H9 (cell line): ENCODE measurements at regions not wholly inside any gene's neighbourhood (a gene's known extent, or its start where the extent isn't known, plus 50 kb on each side); places are given as distances from the start of the nearest gene placed in this dataset.

Source experiments
- DNase-seq: peaks from one replicate; pipeline ENCODE4 v3.0.0-alpha.2; 2017
- H2AFZ ChIP-seq: one replicate; pipeline ENCODE4 v1.6.1; 2013; ENCODE audit warnings: mild to moderate bottlenecking, low read length, control low read depth, moderate library complexity
- H2AK5ac ChIP-seq: 2 replicates; pipeline ENCODE4 v1.6.1; 2013; ENCODE audit warnings: low read length, control low read depth, mixed read lengths; ENCODE audit not compliant: insufficient read length
- H2BK120ac ChIP-seq: one replicate; pipeline ENCODE4 v1.6.1; 2013; ENCODE audit warnings: low read depth, mild to moderate bottlenecking, low read length, control low read depth, inconsistent platforms; ENCODE audit not compliant: poor library complexity, severe bottlenecking
- H2BK12ac ChIP-seq: 2 replicates; pipeline ENCODE4 v1.6.1; 2013; ENCODE audit warnings: low read length, control low read depth, mixed read lengths, low read depth; ENCODE audit not compliant: insufficient read length
- H2BK15ac ChIP-seq: 2 replicates; pipeline ENCODE4 v1.6.1; 2013; ENCODE audit warnings: low read depth, low read length, control low read depth
- H2BK20ac ChIP-seq: one replicate; pipeline ENCODE4 v1.6.1; 2013; ENCODE audit warnings: low read depth, mild to moderate bottlenecking, low read length, control low read depth, inconsistent platforms; ENCODE audit not compliant: poor library complexity, severe bottlenecking
- H2BK5ac ChIP-seq: 2 replicates; pipeline ENCODE4 v1.6.1; 2013; ENCODE audit warnings: low read length, control low read depth, mixed read lengths; ENCODE audit not compliant: insufficient read length
- H3K14ac ChIP-seq: 2 replicates; pipeline ENCODE4 v1.6.1; 2013; ENCODE audit warnings: low read length, control low read depth; ENCODE audit not compliant: insufficient read depth
- H3K18ac ChIP-seq: 2 replicates; pipeline ENCODE4 v1.6.1; 2013; ENCODE audit warnings: low read depth, mild to moderate bottlenecking, mixed read lengths, low read length, control low read depth; ENCODE audit not compliant: insufficient read length
- H3K23ac ChIP-seq: 2 replicates; pipeline ENCODE4 v1.6.1; 2013; ENCODE audit warnings: low read length, control low read depth, mixed read lengths, low read depth; ENCODE audit not compliant: insufficient read length
- H3K23me2 ChIP-seq: 2 replicates; pipeline ENCODE4 v1.6.1; 2013; ENCODE audit warnings: low read depth, mild to moderate bottlenecking, mixed read lengths, low read length, control low read depth; ENCODE audit not compliant: insufficient read length, poor library complexity, severe bottlenecking
- H3K27ac ChIP-seq: 2 replicates; pipeline ENCODE4 v1.5.1; 2013; ENCODE audit warnings: low read length, control low read depth, mixed read lengths, low read depth; ENCODE audit not compliant: insufficient read length
- H3K27me3 ChIP-seq: 2 replicates; pipeline ENCODE4 v1.6.1; 2013; ENCODE audit warnings: low read length, control low read depth, inconsistent platforms; ENCODE audit not compliant: insufficient read depth
- H3K4ac ChIP-seq: 2 replicates; pipeline ENCODE4 v1.6.1; 2013; ENCODE audit warnings: low read depth, mild to moderate bottlenecking, control low read depth, inconsistent platforms, low read length, moderate library complexity
- H3K4me1 ChIP-seq: 2 replicates; pipeline ENCODE4 v1.6.1; 2013; ENCODE audit warnings: low read length, control low read depth, inconsistent platforms; ENCODE audit not compliant: insufficient read depth
- H3K4me2 ChIP-seq: 2 replicates; pipeline ENCODE4 v1.6.1; 2013; ENCODE audit warnings: low read length, control low read depth, mixed read lengths; ENCODE audit not compliant: insufficient read length, insufficient read depth
- H3K56ac ChIP-seq: 2 replicates; pipeline ENCODE4 v1.6.1; 2013; ENCODE audit warnings: low read depth, mild to moderate bottlenecking, mixed read lengths, low read length, control low read depth; ENCODE audit not compliant: insufficient read length
- H3K79me1 ChIP-seq: 2 replicates; pipeline ENCODE4 v1.6.1; 2013; ENCODE audit warnings: low read depth, mild to moderate bottlenecking, moderate library complexity, low read length, control low read depth, inconsistent platforms; ENCODE audit not compliant: insufficient read depth, poor library complexity, severe bottlenecking
- H3K79me2 ChIP-seq: 2 replicates; pipeline ENCODE4 v1.6.1; 2013; ENCODE audit warnings: low read length, control low read depth, inconsistent platforms; ENCODE audit not compliant: insufficient read depth
- H3K9ac ChIP-seq: 2 replicates; pipeline ENCODE4 v1.6.1; 2013; ENCODE audit warnings: low read length, control low read depth, mixed read lengths; ENCODE audit not compliant: insufficient read length; ENCODE audit errors: extremely low read depth
- H3K9me3 ChIP-seq: one replicate; pipeline ENCODE4 v1.6.1; 2013; ENCODE audit warnings: low read depth, low read length, inconsistent platforms; ENCODE audit not compliant: control insufficient read depth
- H3T11ph ChIP-seq: one replicate; pipeline ENCODE4 v1.6.1; 2013; ENCODE audit warnings: mild to moderate bottlenecking, low read length, control low read depth, inconsistent platforms
- H4K20me1 ChIP-seq: one replicate; pipeline ENCODE4 v1.6.1; 2013; ENCODE audit not compliant: control insufficient read depth, insufficient read length, insufficient read depth
- H4K5ac ChIP-seq: 2 replicates; pipeline ENCODE4 v1.6.1; 2013; ENCODE audit warnings: low read depth, mild to moderate bottlenecking, mixed read lengths, low read length, control low read depth; ENCODE audit not compliant: insufficient read length
- H4K8ac ChIP-seq: replicated peaks from 2 replicates; pipeline ENCODE4 v1.6.1; 2013; ENCODE audit warnings: low read length, control low read depth, mixed read lengths, low read depth; ENCODE audit not compliant: insufficient read length
- H4K91ac ChIP-seq: 2 replicates; pipeline ENCODE4 v1.6.1; 2013; ENCODE audit warnings: low read depth, mild to moderate bottlenecking, moderate library complexity, mixed read lengths, low read length, control low read depth; ENCODE audit not compliant: insufficient read length
- H3K27ac Mint-ChIP-seq, 3 experiments: 2 replicates in 2 of 3; 3 replicates in 1 of 3; pipeline ENCODE4 v1.8.0; 2020 to 2021; ENCODE audit warnings: mixed read lengths in 3 of 3, mild to moderate bottlenecking in 1 of 3, moderate library complexity in 1 of 3
- H3K27me3 Mint-ChIP-seq: 2 replicates; pipeline ENCODE4 v1.8.0; 2021; ENCODE audit warnings: low read depth, mild to moderate bottlenecking, moderate library complexity, mixed read lengths
- H3K36me3 Mint-ChIP-seq, 3 experiments: 2 replicates in 2 of 3; 3 replicates in 1 of 3; pipeline ENCODE4 v1.8.0; 2020 to 2021; ENCODE audit warnings: low read depth in 3 of 3, mixed read lengths in 3 of 3; ENCODE audit not compliant: insufficient read depth in 1 of 3
- H3K4me1 Mint-ChIP-seq, 2 experiments: 2 replicates each; pipeline ENCODE4 v1.8.0; 2020; ENCODE audit warnings: mixed read lengths in 2 of 2
- H3K4me3 Mint-ChIP-seq, 2 experiments: 2 replicates in 1 of 2; 3 replicates in 1 of 2; pipeline ENCODE4 v1.8.0; 2020 to 2021; ENCODE audit warnings: mild to moderate bottlenecking in 2 of 2, mixed read lengths in 2 of 2, moderate library complexity in 1 of 2
- H3K9me3 Mint-ChIP-seq, 2 experiments: 2 replicates in 1 of 2; 3 replicates in 1 of 2; pipeline ENCODE4 v1.8.0; 2020; ENCODE audit warnings: mild to moderate bottlenecking in 2 of 2, mixed read lengths in 2 of 2, moderate library complexity in 1 of 2
- CTCF ChIP-seq: fragments of 200-600 bp; sonication (generic); conservative IDR thresholded peaks from 3 replicates; pipeline ENCODE4 v1.8.0; 2021; ENCODE audit warnings: antibody characterized with exemption, mild to moderate bottlenecking
- WGBS: extraction: QIAGEN DNeasy Blood & Tissue Kit; methylation state at CpG from one replicate; pipeline ENCODE4 v1.1.7; 2013; ENCODE audit warnings: missing lambda C conversion rate, low lambda C conversion rate, mixed read lengths; ENCODE audit not compliant: insufficient read length; ENCODE audit errors: extremely low coverage; 5-methylcytosine and 5-hydroxymethylcytosine counted together

- H4K91ac ChIP-seq, result no peak overlapping the region
- H4K5ac ChIP-seq, result no peak overlapping the region
- no peak overlapping the region for H2BK15ac ChIP-seq
- H3K27ac Mint-ChIP-seq, result no peak overlapping the region
- no peaks in the 10 kb centered on the region for H3K23me2 ChIP-seq
- H3K27ac ChIP-seq, result no peak overlapping the region
- H2AK5ac ChIP-seq, result no peak overlapping the region
- no peak overlapping the region for H3K9ac ChIP-seq
- H3K79me1 ChIP-seq, result no peaks in the 10 kb centered on the region
- H3K4me1 ChIP-seq, result no peaks in the 10 kb centered on the region; the same call in 1 of the 2 replicates
- no peak overlapping the region for H2BK5ac ChIP-seq
- H3K56ac ChIP-seq, result no peak overlapping the region
- no peak overlapping the region for H3K18ac ChIP-seq
- H2BK12ac ChIP-seq, result no peak overlapping the region
- no peak overlapping the region for H2BK20ac ChIP-seq
- no peak overlapping the region for H3K4me2 ChIP-seq
- no peak overlapping the region for H4K8ac ChIP-seq
- no peaks in the 10 kb centered on the region for H3K9me3 Mint-ChIP-seq
- H2BK120ac ChIP-seq, result no peak overlapping the region
- no peak for TF ChIP-seq CTCF
- H4K20me1 ChIP-seq, result no peaks in the 10 kb centered on the region
- no peak overlapping the region for H2AFZ ChIP-seq
- no peaks in the 10 kb centered on the region for H3K9me3 ChIP-seq
- H3K36me3 Mint-ChIP-seq, result no peaks in the 10 kb centered on the region; a peak in 1 of 7 replicates
- H3K4me1 Mint-ChIP-seq, result peaks cover 7% of the 10 kb centered on the region in 2 experiments
- DNase-seq, result peak; percentile 14
- no peak overlapping the region for H3T11ph ChIP-seq
- H3K23ac ChIP-seq, result no peak overlapping the region
- no peak overlapping the region for H3K4me3 Mint-ChIP-seq
- H3K4ac ChIP-seq, result no peak overlapping the region
- H3K79me2 ChIP-seq, result no peaks in the 10 kb centered on the region
- H3K27me3 ChIP-seq, result no peaks in the 10 kb centered on the region
- peaks cover 1% of the 10 kb centered on the region for H3K27me3 Mint-ChIP-seq
- no CpG with 5 or more reads among the region's 7 CpGs for WGBS
- no peak overlapping the region; the same call in 1 of the 2 replicates for H3K14ac ChIP-seq
Observed at GRCh38 chr15:69798481-69799250, 299.1 kb downstream of the TLE3 start.
